SK-N-SH (cell line): ENCODE measurements at regions not wholly inside any gene's neighbourhood (a gene's known extent, or its start where the extent isn't known, plus 50 kb on each side); places are given as distances from the start of the nearest gene placed in this dataset.

Experiments
- CTCF ChIA-PET: fragments of 300-600, 350-600 bp; formaldehyde crosslinking; extraction: SDS; loops from one replicate; lab custom pipeline; 2021; lab: Yijun Ruan, JAX
- POLR2A ChIA-PET: fragments of 350-600 bp; sonication (Branson Sonifier 250); formaldehyde crosslinking; extraction: SDS; loops from one replicate; lab custom pipeline; 2020; ENCODE audit warnings: antibody characterized with exemption, inconsistent platforms; lab: Yijun Ruan, JAX
- DNase-seq: peaks from one replicate; pipeline ENCODE4 v3.0.0; 2012
- H2AFZ ChIP-seq: fragments of 200-600 bp; sonication (generic); 2 replicates; pipeline ENCODE4 v1.8.1; 2016; ENCODE audit warnings: antibody characterized with exemption, mild to moderate bottlenecking, low read depth
- H3F3A ChIP-seq: fragments of 200-600 bp; sonication (generic); replicated peaks from 2 replicates; pipeline ENCODE3; 2016; ENCODE audit warnings: antibody characterized with exemption, mild to moderate bottlenecking; ENCODE audit not compliant: insufficient read depth
- H3K27ac ChIP-seq, 2 experiments: fragments of 200-500 bp in 1 of 2; fragments of 200-600 bp in 1 of 2; sonication (Bioruptor generic) in 1 of 2; sonication (generic), shearing (Covaris generic) in 1 of 2; 2 replicates each; pipeline versions ENCODE4 v1.5.1 to v1.6.1; 2014 to 2016; ENCODE audit warnings: low read depth in 2 of 2, inconsistent platforms in 1 of 2, low read length in 1 of 2, mild to moderate bottlenecking in 1 of 2, mixed read lengths in 1 of 2
- H3K27me3 ChIP-seq: fragments of 200-600 bp; sonication (generic), shearing (Covaris generic); 2 replicates; pipeline ENCODE4 v1.6.1; 2016; ENCODE audit warnings: mixed run types; ENCODE audit not compliant: insufficient read depth
- H3K36me3 ChIP-seq, 2 experiments: fragments of 200-500 bp in 1 of 2; fragments of 200-600 bp in 1 of 2; sonication (Bioruptor generic) in 1 of 2; sonication (generic) in 1 of 2; replicated peaks in 1 of 2; 2 replicates each; pipeline versions ENCODE3 to v1.5.1; 2014 to 2016; ENCODE audit warnings: low read length in 1 of 2, mild to moderate bottlenecking in 1 of 2; ENCODE audit not compliant: insufficient read depth in 2 of 2, control insufficient read depth in 1 of 2
- H3K4me1 ChIP-seq, 2 experiments: fragments of 200-500 bp in 1 of 2; fragments of 200-600 bp in 1 of 2; sonication (Bioruptor generic) in 1 of 2; sonication (generic), shearing (Covaris generic) in 1 of 2; 2 replicates each; pipeline versions ENCODE4 v1.5.1 to v1.6.1; 2014 to 2016; ENCODE audit warnings: low read depth in 1 of 2, low read length in 1 of 2, mixed run types in 1 of 2; ENCODE audit not compliant: insufficient read depth in 2 of 2, control insufficient read depth in 1 of 2
- H3K4me2 ChIP-seq: fragments of 200-600 bp; sonication (generic), shearing (Covaris generic); 2 replicates; pipeline ENCODE4 v1.6.1; 2017; ENCODE audit warnings: mixed run types
- H3K4me3 ChIP-seq, 2 experiments: fragments of 200-500 bp in 1 of 2; fragments of 200-600 bp in 1 of 2; sonication (Bioruptor generic) in 1 of 2; sonication (generic), shearing (Covaris generic) in 1 of 2; 2 replicates each; pipeline versions ENCODE4 v1.5.1 to v1.8.1; 2014 to 2016; ENCODE audit warnings: low read depth in 2 of 2, inconsistent platforms in 1 of 2, low read length in 1 of 2, mild to moderate bottlenecking in 1 of 2, mixed read lengths in 1 of 2, moderate library complexity in 1 of 2
- H3K79me2 ChIP-seq: fragments of 200-600 bp; sonication (generic); 2 replicates; pipeline ENCODE4 v1.8.1; 2017; ENCODE audit warnings: mild to moderate bottlenecking; ENCODE audit not compliant: insufficient read depth
- H3K9ac ChIP-seq: fragments of 200-600 bp; sonication (generic); 2 replicates; pipeline ENCODE4 v1.6.1; 2017; ENCODE audit warnings: mixed run types
- H3K9me2 ChIP-seq: fragments of 200-600 bp; sonication (generic); 2 replicates; pipeline ENCODE4 v1.6.1; 2017; ENCODE audit warnings: mixed run types
- H3K9me3 ChIP-seq: fragments of 200-600 bp; sonication (generic); 2 replicates; pipeline ENCODE4 v1.6.1; 2017; ENCODE audit warnings: mixed run types, mild to moderate bottlenecking, moderate library complexity
- H4K20me1 ChIP-seq: fragments of 200-600 bp; sonication (generic); 2 replicates; pipeline ENCODE4 v1.6.1; 2017; ENCODE audit warnings: mild to moderate bottlenecking, mixed run types; ENCODE audit not compliant: insufficient read depth
- CHD2 ChIP-seq: fragments of 150-350 bp; IDR thresholded peaks from 2 replicates; pipeline ENCODE4 v1.6.1; 2018; ENCODE audit warnings: low read length; ENCODE audit not compliant: partially characterized antibody
- ELF1 ChIP-seq: IDR thresholded peaks from 2 replicates; pipeline ENCODE4 v1.4.0; 2012
- EP300 ChIP-seq, 2 experiments: IDR thresholded peaks; 2 replicates each; pipeline versions ENCODE4 v1.4.0 to v1.6.1; 2012; ENCODE audit warnings: borderline replicate concordance in 1 of 2, low read depth in 1 of 2, low read length in 1 of 2
- EZH2phosphoT487 ChIP-seq: fragments of 200-600 bp; sonication (generic); IDR thresholded peaks from 2 replicates; pipeline ENCODE4 v1.6.1; 2017; ENCODE audit warnings: low read depth, mixed run types, mild to moderate bottlenecking, antibody characterized with exemption, moderate library complexity, borderline replicate concordance
- FOSL2 ChIP-seq: IDR thresholded peaks from 2 replicates; pipeline ENCODE4 v1.4.0; 2012; ENCODE audit warnings: low read depth, mild to moderate bottlenecking, moderate library complexity, borderline replicate concordance
- FOXJ3 ChIP-seq: sonication (generic); formaldehyde crosslinking; IDR thresholded peaks from 2 replicates; pipeline ENCODE4 v1.5.1; 2020; ENCODE audit warnings: mild to moderate bottlenecking, missing genetic modification reagents
- GABPA ChIP-seq: IDR thresholded peaks from 2 replicates; pipeline ENCODE4 v1.4.0; 2012; ENCODE audit warnings: low read depth, mild to moderate bottlenecking
- GATA2 ChIP-seq: sonication (generic); formaldehyde crosslinking; IDR thresholded peaks from 2 replicates; pipeline ENCODE4 v1.5.0; 2020; ENCODE audit warnings: mild to moderate bottlenecking, missing genetic modification reagents
- JUND ChIP-seq: IDR thresholded peaks from 2 replicates; pipeline ENCODE4 v1.4.0; 2012
- MEF2A ChIP-seq: IDR thresholded peaks from 2 replicates; pipeline ENCODE4 v1.4.0; 2012; ENCODE audit warnings: low read depth, borderline replicate concordance
- MXI1 ChIP-seq: IDR thresholded peaks from 2 replicates; pipeline ENCODE4 v1.6.1; 2012; ENCODE audit warnings: mild to moderate bottlenecking, low read depth, low read length, improper control_type of control experiment
- NRF1 ChIP-seq: IDR thresholded peaks from 2 replicates; pipeline ENCODE4 v1.6.1; 2012; ENCODE audit warnings: low read depth, mild to moderate bottlenecking, low read length
- POLR2AphosphoS5 ChIP-seq: IDR thresholded peaks from 2 replicates; pipeline ENCODE4 v1.6.1; 2012; ENCODE audit warnings: low read depth, low read length
- RAD21 ChIP-seq: IDR thresholded peaks from 2 replicates; pipeline ENCODE4 v1.6.1; 2012; ENCODE audit warnings: mild to moderate bottlenecking, low read length
- RFX5 ChIP-seq: IDR thresholded peaks from 2 replicates; pipeline ENCODE4 v1.6.1; 2012; ENCODE audit warnings: mild to moderate bottlenecking, improper control_type of control experiment, low read length
- RXRA ChIP-seq: IDR thresholded peaks from 2 replicates; pipeline ENCODE4 v1.4.0; 2012; ENCODE audit warnings: low read depth, mild to moderate bottlenecking, borderline replicate concordance
- SIN3A ChIP-seq: IDR thresholded peaks from 2 replicates; pipeline ENCODE4 v1.6.1; 2012; ENCODE audit warnings: low read depth, mild to moderate bottlenecking, low read length, moderate library complexity, borderline replicate concordance
- TAF1 ChIP-seq: IDR thresholded peaks from 2 replicates; pipeline ENCODE4 v1.6.1; 2012; ENCODE audit warnings: low read depth, mild to moderate bottlenecking, low read length, moderate library complexity, borderline replicate concordance
- TCF12 ChIP-seq: IDR thresholded peaks from 2 replicates; pipeline ENCODE4 v1.4.0; 2012
- TEAD4 ChIP-seq: IDR thresholded peaks from 2 replicates; pipeline ENCODE4 v1.4.0; 2012; ENCODE audit warnings: mild to moderate bottlenecking, borderline replicate concordance; ENCODE audit not compliant: insufficient read depth
- YY1 ChIP-seq: IDR thresholded peaks from 2 replicates; pipeline ENCODE4 v1.4.0; 2012; ENCODE audit warnings: low read depth, mild to moderate bottlenecking
- WGBS: methylation state at CpG from one replicate; pipeline ENCODE4 v1.1.6; 2017; ENCODE audit warnings: low lambda C conversion rate; 5-methylcytosine and 5-hydroxymethylcytosine counted together
- TF ChIP-seq, protein P1 (sequence below): fragments of 150-350 bp; IDR thresholded peaks from 2 replicates; pipeline ENCODE4 v1.6.1; 2017; ENCODE audit warnings: antibody characterized with exemption, low read length, low read depth, borderline replicate concordance
- TF ChIP-seq, protein P2 (sequence below): IDR thresholded peaks from 2 replicates; pipeline ENCODE4; 2012
- TF ChIP-seq, protein P3 (sequence below): IDR thresholded peaks from 2 replicates; pipeline ENCODE4 v1.6.1; 2012; ENCODE audit warnings: mild to moderate bottlenecking, low read depth, low read length, moderate library complexity
- TF ChIP-seq, protein P4 (sequence below): IDR thresholded peaks from 2 replicates; pipeline ENCODE4 v1.4.0; 2012; ENCODE audit warnings: low read depth
- TF ChIP-seq, protein P5 (sequence below): fragments of 200-600 bp; sonication (generic); IDR thresholded peaks from 2 replicates; pipeline ENCODE4 v1.6.1; 2017; ENCODE audit warnings: antibody characterized with exemption, mild to moderate bottlenecking, moderate library complexity

DNA sequence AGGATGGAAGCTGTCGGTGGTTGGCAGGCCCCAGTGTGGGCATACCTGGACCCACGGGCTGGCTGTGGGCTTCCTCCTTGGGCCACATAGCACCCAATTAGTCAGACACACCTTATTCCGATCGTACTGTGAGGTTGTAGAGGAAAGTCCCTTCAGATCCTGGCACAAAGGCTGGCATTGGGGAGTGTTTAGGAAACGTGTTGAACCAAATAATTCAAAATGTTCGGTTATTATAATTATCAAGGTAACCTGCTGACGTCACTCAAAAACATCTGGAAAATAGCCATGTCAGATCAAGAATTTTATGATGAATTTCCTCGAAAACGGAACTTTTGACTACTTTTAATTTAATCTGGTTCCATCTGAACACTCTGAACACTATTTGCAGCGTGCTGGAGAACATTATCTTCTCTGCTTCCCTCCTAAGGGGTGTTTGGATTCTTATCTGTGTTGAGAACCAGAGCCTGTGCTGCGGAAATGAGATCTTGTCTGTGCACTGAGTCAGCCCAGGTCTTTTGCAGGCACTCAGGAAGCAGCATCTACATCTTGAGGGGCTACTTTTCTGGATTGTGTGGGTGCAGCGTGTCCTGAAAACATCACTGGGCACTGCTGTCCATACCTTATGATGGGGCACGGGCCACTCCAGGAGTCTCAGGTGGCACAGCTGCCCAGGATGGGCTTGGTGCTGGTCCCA is 100.3 kb downstream of the SLC25A47 start:
- Histone ChIP-seq H3F3A (peaks cover 9% of the 10 kb centered on the region), H3K36me3 (no peaks in the 10 kb centered on the region), H4K20me1 (no peaks in the 10 kb centered on the region), H3K4me1 (peaks cover 26 to 87% of the 10 kb centered on the region in 2 experiments), H3K4me2 (peak overlapping the region; percentile 71), H3K9me2 (no peaks in the 10 kb centered on the region), H3K27ac (peak overlapping the region; percentile 82 to 100), H3K9ac (0 out of 2 replicates have a peak overlapping the region, but pooled peaks have one; percentile 15), H3K79me2 (peaks cover 3% of the 10 kb centered on the region; the same call in 1 of the 2 replicates), H3K9me3 (no peaks in the 10 kb centered on the region), H3K4me3 (no peak overlapping the region), H2AFZ (no peak overlapping the region), H3K27me3 (no peaks in the 10 kb centered on the region)
- ChIA-PET POLR2A (interaction anchor here (0.7 to 4.7 kb wide), 12 partner anchors 13 to 481 kb away, joined by 3 to 45 read pairs (median 6); no protein-coding TSS in a partner anchor), CTCF (interaction anchor here (0.8 to 16.1 kb wide), 6 partner anchors 16 to 478 kb away, joined by 3 to 310 read pairs (median 10); no protein-coding TSS in a partner anchor)
- peak; percentile 77 for DNase-seq
- 21% methylated on average over 13 of the region's 13 CpGs for WGBS
- TF ChIP-seq JUND (peak; percentile 76), RXRA (no peak), YY1 (no peak), GABPA (no peak), EP300 (IDR thresholded peaks at IDR 0.05; ENCODE audit: borderline replicate concordance in 1 of 2, low read depth in 1 of 2, low read length in 1 of 2) (peak; percentile 86 to 100), FOXJ3 (CRISPR knock-in tag) (peak; percentile 87; the same call in 1 of the 2 replicates), NRF1 (no peak), CHD2 (peak; percentile 88), SIN3A (no peak), ELF1 (0 out of 2 replicates have a peak, but pooled peaks have one; percentile 31), GATA2 (CRISPR knock-in tag) (peak; percentile 100), MXI1 (peak; percentile 82; the same call in 1 of the 2 replicates), POLR2AphosphoS5 (peak; percentile 53; the same call in 1 of the 2 replicates), EZH2phosphoT487 (no peak), RFX5 (no peak; the same call in 1 of the 2 replicates), TAF1 (no peak), TEAD4 (peak; percentile 62; the same call in 1 of the 2 replicates), TCF12 (peak; percentile 93), RAD21 (peak; percentile 32; the same call in 1 of the 2 replicates), MEF2A (no peak), FOSL2 (peak; percentile 44; the same call in 1 of the 2 replicates)
- TF ChIP-seq, protein P1, sequence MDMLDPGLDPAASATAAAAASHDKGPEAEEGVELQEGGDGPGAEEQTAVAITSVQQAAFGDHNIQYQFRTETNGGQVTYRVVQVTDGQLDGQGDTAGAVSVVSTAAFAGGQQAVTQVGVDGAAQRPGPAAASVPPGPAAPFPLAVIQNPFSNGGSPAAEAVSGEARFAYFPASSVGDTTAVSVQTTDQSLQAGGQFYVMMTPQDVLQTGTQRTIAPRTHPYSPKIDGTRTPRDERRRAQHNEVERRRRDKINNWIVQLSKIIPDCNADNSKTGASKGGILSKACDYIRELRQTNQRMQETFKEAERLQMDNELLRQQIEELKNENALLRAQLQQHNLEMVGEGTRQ, result no peak
- TF ChIP-seq, protein P2, sequence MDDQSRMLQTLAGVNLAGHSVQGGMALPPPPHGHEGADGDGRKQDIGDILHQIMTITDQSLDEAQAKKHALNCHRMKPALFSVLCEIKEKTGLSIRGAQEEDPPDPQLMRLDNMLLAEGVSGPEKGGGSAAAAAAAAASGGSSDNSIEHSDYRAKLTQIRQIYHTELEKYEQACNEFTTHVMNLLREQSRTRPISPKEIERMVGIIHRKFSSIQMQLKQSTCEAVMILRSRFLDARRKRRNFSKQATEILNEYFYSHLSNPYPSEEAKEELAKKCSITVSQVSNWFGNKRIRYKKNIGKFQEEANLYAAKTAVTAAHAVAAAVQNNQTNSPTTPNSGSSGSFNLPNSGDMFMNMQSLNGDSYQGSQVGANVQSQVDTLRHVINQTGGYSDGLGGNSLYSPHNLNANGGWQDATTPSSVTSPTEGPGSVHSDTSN, result peak; percentile 65
- TF ChIP-seq, protein P3, sequence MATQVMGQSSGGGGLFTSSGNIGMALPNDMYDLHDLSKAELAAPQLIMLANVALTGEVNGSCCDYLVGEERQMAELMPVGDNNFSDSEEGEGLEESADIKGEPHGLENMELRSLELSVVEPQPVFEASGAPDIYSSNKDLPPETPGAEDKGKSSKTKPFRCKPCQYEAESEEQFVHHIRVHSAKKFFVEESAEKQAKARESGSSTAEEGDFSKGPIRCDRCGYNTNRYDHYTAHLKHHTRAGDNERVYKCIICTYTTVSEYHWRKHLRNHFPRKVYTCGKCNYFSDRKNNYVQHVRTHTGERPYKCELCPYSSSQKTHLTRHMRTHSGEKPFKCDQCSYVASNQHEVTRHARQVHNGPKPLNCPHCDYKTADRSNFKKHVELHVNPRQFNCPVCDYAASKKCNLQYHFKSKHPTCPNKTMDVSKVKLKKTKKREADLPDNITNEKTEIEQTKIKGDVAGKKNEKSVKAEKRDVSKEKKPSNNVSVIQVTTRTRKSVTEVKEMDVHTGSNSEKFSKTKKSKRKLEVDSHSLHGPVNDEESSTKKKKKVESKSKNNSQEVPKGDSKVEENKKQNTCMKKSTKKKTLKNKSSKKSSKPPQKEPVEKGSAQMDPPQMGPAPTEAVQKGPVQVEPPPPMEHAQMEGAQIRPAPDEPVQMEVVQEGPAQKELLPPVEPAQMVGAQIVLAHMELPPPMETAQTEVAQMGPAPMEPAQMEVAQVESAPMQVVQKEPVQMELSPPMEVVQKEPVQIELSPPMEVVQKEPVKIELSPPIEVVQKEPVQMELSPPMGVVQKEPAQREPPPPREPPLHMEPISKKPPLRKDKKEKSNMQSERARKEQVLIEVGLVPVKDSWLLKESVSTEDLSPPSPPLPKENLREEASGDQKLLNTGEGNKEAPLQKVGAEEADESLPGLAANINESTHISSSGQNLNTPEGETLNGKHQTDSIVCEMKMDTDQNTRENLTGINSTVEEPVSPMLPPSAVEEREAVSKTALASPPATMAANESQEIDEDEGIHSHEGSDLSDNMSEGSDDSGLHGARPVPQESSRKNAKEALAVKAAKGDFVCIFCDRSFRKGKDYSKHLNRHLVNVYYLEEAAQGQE, result no peak
- TF ChIP-seq, protein P4, sequence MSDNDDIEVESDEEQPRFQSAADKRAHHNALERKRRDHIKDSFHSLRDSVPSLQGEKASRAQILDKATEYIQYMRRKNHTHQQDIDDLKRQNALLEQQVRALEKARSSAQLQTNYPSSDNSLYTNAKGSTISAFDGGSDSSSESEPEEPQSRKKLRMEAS, result 0 out of 2 replicates have a peak, but pooled peaks have one; percentile 28
- TF ChIP-seq, protein P5, sequence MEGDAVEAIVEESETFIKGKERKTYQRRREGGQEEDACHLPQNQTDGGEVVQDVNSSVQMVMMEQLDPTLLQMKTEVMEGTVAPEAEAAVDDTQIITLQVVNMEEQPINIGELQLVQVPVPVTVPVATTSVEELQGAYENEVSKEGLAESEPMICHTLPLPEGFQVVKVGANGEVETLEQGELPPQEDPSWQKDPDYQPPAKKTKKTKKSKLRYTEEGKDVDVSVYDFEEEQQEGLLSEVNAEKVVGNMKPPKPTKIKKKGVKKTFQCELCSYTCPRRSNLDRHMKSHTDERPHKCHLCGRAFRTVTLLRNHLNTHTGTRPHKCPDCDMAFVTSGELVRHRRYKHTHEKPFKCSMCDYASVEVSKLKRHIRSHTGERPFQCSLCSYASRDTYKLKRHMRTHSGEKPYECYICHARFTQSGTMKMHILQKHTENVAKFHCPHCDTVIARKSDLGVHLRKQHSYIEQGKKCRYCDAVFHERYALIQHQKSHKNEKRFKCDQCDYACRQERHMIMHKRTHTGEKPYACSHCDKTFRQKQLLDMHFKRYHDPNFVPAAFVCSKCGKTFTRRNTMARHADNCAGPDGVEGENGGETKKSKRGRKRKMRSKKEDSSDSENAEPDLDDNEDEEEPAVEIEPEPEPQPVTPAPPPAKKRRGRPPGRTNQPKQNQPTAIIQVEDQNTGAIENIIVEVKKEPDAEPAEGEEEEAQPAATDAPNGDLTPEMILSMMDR, result no peak
